Epidermal melanocyte (primary cell): ENCODE measurements at regions not wholly inside any gene's neighbourhood (a gene's known extent, or its start where the extent isn't known, plus 50 kb on each side); places are given as distances from the start of the nearest gene placed in this dataset.

Experiments
- DNase-seq: peaks from one replicate; pipeline ENCODE4 v3.0.0; 2011; ENCODE audit warnings: low spot score; ENCODE audit not compliant: insufficient read length

- no peak for DNase-seq
Measured at GRCh38 chr12:87841935-87842334, 187.3 kb downstream of the C12orf50 start.

GRCh38 chr12:87836190-87836589, 193.0 kb downstream of the C12orf50 start:
- DNase-seq = no peak

DNA sequence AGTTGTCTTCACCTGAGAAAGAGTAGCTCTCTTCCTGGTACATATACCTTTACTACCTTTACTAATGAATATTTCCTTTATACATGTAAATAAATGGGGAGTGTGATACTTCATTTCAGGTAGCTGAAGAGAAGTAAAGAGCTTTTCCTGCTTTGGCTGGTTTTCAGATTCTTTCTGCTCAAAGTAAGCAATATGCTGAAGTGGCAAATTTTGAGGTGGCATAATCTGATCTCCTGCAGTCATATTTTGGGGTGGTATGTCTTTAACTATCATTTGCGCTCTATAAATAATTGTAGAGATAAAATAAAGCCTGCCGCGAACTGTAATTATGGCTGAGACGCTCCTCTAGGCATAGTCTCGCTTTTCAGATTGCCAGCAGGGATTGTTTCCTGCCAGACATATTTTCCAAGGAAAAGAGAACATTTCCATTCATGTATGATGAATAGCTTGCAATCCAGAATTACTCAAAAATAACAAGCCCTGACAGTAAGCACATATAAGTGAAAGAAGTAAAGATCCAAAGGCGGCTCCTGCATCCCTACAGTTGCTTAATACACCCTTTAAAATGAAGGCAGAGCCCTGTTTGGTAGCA, 200.7 kb downstream of the C12orf50 start:
- no peak for DNase-seq

DNA sequence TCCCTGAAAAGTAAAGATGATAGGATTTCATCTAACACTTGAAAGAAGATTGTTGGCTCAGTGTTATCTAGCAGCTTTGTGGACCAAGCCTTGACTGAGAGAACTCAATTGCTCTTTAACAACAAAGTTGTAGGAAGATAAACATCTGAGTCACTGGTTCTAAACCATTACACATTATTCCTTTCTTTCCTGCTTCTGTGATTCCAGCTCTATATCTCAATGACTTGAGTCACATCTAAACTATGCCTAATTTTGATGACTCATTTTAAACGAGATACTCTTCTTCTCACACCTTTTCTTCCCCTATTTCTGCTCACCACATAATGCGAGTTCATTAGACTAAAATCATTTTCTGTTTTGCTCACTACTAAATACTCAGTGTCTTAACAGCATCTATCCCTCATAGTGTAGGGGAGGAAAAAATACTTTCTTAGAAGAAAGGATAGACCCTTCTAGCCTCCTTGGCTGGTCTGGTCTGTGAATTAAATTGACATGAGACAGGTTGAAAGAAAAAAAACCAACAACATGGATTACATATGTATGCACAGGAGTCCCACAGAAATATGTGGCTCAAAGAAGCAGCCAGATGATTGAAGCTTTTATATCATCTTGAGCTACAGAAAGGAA, 201.4 kb downstream of the C12orf50 start:
- DNase-seq = no peak

DNA sequence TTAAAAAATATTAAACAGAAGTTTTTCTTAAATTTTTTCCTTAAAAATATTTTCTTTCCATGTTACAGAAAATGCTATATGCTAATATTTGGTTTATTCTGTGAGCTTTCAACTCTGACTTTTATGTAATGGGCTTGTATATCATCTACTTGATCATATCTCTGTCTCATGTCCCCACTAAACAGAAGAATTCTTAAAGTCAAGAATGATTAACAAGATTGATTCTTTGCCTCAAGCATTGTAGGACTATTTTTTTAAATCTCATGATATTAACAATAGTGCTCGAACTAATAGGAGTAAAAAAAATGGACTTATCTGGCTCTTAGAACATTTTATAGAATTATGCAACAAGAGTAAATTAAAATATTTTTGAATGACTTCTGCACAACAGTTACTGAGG, 206.3 kb downstream of the C12orf50 start:
- DNase-seq = no peak

DNA sequence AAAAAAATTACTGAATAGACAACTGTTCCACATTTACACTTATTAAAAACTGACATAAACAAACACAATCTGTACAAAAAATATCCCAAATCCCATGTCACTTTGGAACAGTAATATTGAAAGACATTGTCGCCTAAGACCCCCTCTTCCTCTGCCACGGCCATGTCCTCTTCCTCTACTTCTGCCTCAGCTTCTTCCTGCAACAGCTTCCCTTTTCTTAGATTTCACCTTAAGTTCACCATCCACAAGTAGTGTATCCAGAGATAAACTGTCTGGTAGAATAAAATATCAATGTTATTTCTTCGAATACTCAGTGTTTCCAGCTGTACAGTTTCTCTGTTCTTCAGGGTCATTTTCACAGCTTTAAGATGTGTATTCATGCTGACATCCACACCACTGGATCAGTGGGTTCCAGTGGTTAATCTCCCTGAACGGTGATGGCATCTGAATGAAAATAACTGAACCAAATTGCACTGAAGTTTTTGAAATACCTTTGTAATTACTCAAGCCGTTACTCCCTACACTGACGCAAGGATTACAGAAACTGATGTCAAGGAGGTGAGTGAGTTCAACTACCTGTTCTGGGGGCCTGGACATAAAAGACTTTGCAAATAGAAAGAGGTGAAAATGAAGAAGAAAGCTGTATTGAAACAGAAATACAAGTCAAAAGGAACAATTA, 208.5 kb downstream of the C12orf50 start:
- no peak for DNase-seq

DNA sequence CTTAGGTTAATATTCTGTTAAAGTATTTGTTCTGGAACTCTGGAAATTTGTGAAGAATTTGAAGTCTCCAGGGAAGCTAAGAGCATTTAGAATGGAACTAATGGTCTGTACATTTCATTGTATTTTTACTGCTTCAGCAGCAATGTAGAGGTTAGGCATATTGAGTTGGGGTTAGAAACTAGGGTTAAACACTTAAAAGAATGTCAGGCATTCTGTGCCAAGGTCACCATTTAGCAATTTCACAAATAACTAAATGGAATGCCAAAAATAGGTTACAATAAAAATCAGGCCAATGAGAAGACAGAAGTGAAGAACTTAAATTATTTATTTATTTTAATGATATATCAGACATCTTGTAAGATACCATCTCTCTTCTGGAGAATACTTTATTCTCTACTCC, 210.8 kb downstream of the C12orf50 start:
- no peak for DNase-seq

- no peak for DNase-seq
Measured at GRCh38 chr12:87815771-87816585, 213.2 kb downstream of the C12orf50 start.

GRCh38 chr12:87814625-87815024, 214.6 kb downstream of the C12orf50 start:
- no peak for DNase-seq

GRCh38 chr12:87813476-87814234, 215.5 kb downstream of the C12orf50 start:
- no peak for DNase-seq

GRCh38 chr12:87812681-87813080, 216.5 kb downstream of the C12orf50 start:
- DNase-seq = no peak

DNA sequence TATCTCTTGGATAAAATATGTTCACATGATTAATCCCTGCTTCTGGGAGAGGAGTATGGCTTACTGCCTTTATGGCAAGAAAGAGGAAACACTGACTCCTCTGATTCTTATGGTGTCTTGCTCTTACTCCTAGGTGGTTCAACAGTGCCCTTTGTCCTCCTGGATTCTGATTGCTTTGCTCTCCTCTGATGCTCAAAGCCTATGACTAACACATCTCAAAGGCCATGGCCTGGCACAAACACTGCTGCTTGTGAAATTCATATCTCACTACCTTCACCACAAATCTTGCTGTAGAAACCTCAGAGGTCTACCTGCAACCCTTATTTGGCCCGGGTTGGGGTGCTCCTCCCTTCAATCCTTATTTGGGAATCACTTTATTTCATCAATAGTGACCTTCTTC, 217.2 kb downstream of the C12orf50 start:
- no peak for DNase-seq

DNA sequence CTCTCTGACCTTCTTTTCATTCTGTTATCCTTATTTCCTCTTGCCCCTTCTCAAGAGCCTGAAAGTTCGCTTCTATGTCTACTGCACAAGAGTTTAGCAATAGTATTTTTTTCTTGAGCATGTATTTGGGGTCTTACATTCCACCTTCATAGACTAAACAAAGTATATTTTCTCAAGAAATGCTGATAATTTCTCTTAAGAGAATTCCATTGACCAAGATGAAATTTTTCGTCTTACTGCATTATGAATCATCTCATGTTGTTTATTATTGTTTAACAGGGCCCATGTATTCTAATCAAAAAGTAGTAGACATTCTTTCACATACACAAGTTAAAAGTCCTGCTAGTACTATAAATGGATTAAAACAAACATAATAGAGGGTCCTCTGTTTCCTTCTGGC, 219.3 kb downstream of the C12orf50 start:
- no peak for DNase-seq

GRCh38 chr12:87807086-87807485, 222.1 kb downstream of the C12orf50 start:
- DNase-seq = no peak

- no peak for DNase-seq
Measured at GRCh38 chr12:87806310-87806709, 222.9 kb downstream of the C12orf50 start.

GRCh38 chr12:87804386-87804785, 224.8 kb downstream of the C12orf50 start:
- DNase-seq = no peak

DNA sequence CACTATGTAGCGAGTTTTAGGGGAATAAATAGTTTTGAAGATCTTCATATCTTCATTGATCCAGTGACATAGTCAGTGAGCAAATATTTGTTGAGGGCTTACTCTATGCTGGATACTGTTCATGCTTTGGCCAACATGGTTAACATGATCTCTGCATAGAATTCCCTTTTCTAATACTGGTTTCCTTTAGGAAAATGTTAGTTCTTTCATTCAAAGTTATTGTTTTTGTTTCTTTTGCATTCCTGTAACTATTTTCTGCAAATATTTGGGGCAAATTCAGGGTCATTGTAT, 226.5 kb downstream of the C12orf50 start:
- no peak for DNase-seq

DNA sequence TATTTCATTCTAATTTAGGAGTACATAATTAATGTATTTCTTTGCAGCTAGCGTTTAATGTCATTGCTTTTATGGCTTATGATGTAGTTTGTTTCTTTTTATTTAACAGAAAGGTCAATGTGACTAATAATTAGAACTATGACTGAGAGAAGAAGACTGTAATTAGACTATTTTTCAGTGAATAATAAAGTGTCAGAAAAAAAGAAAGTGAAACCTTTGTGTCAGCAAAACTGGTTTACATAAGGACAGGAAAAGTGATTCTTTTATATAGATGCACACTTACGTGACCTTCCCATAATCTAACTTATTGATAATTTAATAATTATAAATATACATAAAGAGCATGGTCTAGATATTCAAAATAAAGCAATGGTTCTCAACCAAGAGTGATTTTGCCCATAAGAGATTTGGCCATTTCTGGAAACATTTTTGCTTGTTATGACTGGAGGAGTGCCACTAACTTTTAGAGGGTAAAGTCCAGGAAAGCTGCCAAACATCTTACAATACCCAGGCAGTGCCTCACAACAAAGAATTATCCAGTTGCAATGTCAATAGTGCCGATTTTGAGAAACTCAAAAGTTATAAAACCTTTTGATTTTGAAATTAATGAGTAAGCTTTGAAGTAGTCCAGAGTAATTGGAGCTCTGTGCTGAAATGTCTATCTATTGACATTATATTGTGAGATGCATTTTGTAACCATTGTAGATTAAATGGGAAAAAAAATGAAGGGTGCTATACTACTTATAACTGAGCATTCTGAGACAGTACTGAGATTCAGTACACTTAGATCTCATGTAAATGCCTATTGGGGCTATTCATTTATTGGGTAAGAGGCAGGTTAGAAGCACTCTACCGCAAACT, 227.1 kb downstream of the C12orf50 start:
- no peak for DNase-seq

DNA sequence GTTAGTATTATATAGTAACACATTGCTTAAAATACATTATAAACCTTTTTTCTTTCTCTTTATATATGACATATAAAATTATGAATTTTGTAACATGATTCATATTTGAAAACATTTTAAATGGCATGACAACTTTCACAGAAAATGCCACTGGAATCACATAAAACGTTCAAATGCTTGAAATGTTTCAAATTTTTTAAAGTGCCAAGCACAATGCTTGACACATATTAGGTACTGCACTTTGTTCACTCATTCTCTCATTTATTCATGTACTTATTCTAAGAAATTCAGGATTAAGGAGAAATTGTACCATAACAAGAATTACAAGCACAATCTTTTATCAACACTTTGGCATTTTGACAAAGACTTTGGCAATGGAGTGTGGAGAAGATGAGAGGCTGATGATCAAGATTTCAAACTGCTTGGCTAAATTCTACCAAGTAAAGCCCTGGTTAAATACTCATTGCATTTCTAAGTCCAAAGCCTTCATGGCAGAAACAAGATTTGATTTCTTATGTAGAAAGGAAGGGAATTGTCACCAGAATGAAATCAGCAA, 232.2 kb downstream of the C12orf50 start:
- no peak for DNase-seq

- DNase-seq = no peak
Measured at GRCh38 chr12:87795555-87795954, 233.6 kb downstream of the C12orf50 start.
